ENCODE measurements at regions not wholly inside any gene's neighbourhood (a gene's known extent, or its start where the extent isn't known, plus 50 kb on each side); places are given as distances from the start of the nearest gene placed in this dataset.

DNA sequence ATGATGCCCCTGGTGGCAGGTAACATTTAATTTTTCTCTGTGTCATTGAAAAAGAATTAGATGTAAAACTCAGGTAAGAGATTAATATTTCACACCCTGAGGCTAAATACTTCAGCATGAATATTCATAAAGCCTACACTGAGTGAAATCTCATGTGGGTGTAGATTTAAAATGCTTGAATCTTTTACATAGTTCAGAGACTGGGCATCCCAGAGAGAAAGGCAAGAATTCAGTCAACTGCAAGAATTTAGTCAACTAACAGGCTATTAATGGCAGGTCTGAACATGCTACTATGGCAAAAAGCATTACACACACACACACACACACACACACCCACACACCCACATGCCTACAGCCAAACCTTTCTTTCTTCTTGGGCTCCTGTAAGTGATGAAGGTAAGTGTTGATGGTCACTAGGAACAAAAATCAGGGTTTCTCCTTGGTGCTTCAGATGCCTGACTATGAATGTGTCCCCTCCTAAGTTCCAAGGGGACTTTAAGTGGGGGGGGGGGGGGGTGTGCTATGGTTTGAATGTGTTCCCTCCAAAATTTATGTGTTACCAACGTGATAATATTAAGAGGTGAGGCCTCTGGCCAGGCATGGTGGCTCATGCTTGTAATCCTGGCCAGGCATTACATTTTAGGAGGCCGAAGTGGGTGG lies 63.7 kb upstream of the PSMD7 start:
- DNase-seq: no peak

- no peak for DNase-seq
These were observed 66.5 kb upstream of the PSMD7 start for GRCh38 chr16:74230126-74230525.

DNA sequence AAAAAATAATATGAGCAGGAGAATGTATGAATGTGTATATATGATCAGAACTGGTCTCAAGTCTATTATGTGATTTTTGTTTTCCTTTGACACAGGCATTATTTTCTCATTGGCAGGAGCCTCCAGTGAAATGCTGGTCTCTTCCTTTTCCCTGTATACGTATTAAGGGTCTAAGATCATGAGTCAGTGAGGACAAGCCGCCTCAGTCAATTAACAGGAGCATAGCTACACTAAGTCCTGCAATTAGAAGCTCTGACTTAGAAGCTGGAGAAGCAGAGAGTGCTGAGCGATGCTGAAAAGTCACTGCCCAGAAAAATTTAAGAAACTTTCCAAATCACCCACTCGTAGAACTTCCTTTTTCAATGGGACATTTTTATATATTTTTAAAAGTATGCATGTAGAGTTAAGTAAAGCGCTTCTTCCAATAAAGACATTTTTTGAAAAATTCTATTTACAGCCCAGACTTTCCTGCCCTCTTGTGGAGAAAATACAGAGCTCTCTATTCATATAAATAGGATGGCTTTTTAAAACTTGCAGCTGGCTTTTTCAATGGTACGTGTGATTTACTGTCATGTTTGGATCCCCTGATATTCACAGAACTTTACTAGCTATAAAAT lies 70.2 kb upstream of the PSMD7 start:
- DNase-seq: no peak

GRCh38 chr16:74224828-74225612 lies 71.6 kb upstream of the PSMD7 start:
- no peak for DNase-seq

- no peak for DNase-seq
These were observed 74.8 kb upstream of the PSMD7 start for GRCh38 chr16:74221828-74222227.

GRCh38 chr16:74219706-74220105 lies 76.9 kb upstream of the PSMD7 start:
- DNase-seq: no peak

DNA sequence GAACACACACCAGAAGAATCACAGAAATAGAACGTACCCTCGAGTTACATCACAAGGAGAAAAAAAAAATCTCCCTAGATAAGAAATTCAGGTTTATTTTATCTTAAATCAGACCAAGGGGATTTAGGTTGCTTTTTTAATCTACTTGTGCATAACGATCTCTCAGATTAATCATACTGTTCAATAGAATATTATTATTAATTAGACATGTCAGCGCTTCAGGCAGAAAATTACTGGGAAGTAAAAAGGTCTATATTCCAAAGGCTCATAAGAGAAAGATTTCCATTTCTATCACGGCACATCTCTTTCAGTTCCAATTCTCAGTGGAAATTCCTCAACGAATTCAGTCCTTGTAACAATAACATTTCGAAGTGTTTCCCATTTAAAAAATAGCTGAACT lies 77.7 kb upstream of the PSMD7 start:
- no peak for DNase-seq

DNA sequence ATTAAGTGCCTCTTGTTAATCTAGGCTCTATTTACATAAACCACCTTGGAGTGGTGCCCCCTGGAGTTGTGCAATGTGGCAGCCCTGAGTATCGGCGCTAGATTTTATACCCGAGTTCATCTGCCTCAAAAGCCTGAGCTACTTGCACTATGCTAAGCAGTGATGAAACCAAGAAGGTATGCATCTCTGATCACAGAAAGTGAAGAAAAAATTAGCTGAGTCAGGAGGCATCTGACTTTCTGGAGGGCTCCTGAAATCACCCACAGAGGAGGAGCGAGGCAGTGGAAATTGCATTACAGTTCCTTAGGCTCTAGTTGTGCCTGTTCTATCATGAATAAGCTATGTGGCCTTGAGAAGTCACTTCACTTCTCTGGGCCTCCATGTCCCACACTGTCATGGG lies 80.3 kb upstream of the PSMD7 start:
- no peak for DNase-seq

- DNase-seq: no peak
These were observed 81.4 kb upstream of the PSMD7 start for GRCh38 chr16:74215249-74215648.

DNA sequence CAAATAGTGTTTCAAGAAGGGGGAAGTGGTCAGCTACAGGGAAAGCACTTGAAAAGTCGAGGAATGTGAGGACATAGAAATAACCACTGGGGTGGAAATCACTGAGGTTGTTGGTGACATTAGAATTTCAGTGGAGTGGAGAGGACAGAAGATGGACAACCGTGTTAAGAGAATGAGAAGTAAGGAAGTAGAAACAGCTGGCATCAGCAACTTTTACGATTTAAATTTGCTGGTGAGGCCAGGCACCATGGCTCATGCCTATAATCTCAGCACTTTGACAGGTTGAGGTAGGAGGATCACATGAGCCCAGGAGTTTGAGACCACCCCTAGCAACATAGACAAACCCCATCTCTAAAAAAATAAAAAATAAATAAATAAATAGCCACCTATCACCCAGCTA lies 83.2 kb upstream of the PSMD7 start:
- DNase-seq: no peak

- no peak for DNase-seq
These were observed 86.4 kb upstream of the PSMD7 start for GRCh38 chr16:74210245-74210644.

DNA sequence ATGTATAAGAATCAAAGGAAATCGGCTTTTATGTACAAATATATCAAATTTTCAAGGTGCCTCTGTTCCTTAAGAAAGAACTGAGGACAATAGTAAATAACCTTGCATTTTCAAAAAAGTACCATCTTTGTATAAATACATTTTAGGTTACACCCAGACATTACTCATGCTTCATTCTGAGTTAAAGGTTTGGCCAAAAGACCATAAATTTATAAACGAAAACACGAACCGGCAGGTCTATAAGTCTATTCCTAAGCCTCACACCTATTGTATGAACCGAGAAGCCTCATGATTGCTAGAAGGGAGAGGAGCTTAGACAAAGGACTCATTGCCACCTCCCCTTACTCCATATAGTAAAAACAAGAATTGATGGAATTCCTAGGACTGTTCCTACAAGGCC lies 94.6 kb upstream of the PSMD7 start:
- no peak for DNase-seq

DNA sequence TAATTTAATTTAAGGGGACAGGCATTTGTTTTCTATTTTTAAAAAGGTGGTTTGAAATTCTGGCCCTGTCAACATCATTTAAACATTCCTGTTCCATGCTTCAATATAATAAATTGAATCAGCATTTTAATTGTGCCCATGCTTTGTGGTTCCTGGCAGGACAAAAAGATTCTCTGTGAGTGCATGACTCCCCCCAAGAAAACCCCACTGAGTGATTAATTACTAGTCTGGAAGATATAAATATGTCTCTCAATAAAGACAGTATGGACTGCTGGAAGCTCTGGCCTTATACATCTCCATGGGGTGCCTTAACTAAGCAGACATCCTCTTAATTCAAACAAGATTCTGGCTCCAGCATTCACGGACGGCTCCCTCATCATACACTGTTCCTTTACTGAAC lies 95.0 kb upstream of the PSMD7 start:
- DNase-seq: no peak

GRCh38 chr16:74200921-74201320 lies 95.7 kb upstream of the PSMD7 start:
- no peak for DNase-seq

GRCh38 chr16:74199842-74200124 lies 96.8 kb upstream of the PSMD7 start:
- DNase-seq: no peak

DNA sequence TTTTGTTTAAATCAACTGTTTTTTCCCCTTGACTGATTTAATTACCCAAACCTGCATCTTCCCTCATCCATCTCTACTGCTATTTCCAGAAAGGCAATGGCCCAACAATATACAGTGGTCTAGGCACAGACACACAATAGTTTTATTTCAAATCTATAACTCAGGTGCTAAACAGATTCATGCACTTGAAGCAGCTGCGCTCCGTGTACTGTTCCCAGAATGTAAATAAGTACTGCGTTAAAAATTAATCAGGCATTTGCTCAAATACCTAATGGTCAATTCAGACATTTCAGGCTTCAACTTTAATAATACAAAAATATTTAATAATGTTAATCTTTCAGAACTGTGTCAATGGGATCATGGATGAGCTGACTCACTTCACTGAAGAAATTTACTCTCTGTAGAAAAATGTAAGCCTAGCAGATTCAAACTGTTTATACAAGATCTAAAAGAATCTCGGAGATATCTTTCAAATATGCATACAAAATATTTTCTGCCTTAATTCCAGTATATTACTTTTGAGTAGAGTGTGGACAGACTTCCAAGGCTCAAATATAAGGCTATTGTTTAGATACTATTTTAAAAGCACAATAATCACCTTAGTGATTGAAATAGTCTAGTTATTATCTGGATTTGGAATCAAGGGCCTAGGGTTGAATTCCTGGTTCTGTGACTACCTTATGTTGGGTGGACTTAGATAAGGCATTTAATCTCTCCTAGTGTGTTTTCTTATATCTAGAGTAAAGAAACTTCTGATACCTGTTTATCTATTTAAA lies 97.4 kb upstream of the PSMD7 start:
- DNase-seq: no peak

GRCh38 chr16:74192281-74192797 lies 104.3 kb upstream of the PSMD7 start:
- no peak for DNase-seq

DNA sequence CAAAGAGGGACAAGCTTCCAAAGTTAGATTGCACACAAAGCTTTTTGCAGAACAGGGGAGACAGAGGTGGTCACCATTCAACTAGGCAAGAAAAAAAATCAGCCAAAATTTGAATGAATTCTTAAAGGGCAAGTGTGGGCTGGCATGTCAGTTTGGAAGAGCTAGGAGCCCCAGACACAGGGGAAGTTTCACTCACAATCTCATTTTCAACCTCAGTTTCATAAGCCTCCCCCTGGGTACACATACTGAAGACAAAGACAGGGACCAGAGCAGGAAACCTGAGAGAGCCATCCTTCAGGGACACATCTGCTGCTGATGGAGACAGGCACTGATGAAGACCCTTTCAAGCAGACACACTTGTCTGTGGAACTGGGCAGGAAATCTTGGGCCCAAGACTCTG lies 106.3 kb upstream of the PSMD7 start:
- DNase-seq: no peak

- DNase-seq: no peak
These were observed 107.8 kb upstream of the PSMD7 start for GRCh38 chr16:74188856-74189255.

GRCh38 chr16:74186561-74186971 lies 110.0 kb upstream of the PSMD7 start:
- DNase-seq: no peak

DNA sequence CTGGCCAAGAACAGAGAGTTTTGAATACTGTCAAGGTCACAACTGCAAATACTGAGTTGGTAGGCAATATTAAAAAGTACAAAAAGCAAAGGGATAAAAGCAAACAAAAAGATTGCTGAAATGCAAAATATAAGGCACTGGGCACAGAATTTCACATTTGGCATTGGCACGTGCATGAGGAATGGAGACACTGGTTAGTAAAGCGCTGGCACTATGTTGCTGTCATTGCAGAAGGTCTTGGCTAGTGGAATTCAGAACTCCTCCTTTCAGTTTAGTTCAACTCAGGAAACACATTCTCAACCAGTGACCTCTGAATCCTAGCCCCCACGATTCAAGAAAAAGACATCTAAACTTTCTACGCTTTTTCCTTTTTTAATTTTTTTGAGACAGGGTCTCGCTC lies 111.8 kb upstream of the PSMD7 start:
- no peak for DNase-seq

DNA sequence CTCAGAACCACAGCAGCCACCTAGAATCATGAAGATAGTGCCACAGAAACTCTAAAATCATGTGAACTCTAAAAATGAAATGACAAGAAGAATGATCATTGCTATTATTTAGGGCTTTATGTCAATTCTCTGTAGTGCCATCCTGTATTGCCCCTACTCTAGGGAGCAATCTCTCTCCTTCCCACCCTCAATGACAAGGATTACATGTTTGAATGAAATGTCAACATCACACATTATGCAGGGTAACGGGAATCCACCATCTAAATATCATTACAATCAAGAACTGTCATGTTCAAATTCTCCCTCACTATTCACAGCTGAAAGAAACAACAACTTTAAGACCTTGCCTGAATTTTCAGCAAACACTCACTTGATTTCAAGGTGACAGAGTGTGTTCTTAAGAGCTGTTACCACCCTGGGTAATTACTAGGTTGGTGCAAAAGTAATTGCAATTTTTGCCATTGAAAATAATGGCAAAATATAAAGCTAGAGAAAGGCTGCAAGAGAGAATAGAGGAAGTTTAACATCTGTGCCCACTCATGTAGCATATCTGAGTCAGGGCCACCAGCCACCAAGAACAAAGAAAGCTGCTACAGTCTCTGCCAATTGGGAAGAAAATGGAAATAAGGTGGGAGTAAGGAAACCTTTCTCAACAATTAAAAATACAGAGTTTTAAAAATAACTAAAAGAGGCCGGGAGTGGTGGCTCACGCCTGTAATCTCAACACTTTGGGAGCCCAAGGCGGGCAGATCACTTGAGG lies 112.8 kb upstream of the PSMD7 start:
- DNase-seq: no peak
